ENCODE measurements at regions not wholly inside any gene's neighbourhood (a gene's known extent, or its start where the extent isn't known, plus 50 kb on each side); places are given as distances from the start of the nearest gene placed in this dataset.

DNA sequence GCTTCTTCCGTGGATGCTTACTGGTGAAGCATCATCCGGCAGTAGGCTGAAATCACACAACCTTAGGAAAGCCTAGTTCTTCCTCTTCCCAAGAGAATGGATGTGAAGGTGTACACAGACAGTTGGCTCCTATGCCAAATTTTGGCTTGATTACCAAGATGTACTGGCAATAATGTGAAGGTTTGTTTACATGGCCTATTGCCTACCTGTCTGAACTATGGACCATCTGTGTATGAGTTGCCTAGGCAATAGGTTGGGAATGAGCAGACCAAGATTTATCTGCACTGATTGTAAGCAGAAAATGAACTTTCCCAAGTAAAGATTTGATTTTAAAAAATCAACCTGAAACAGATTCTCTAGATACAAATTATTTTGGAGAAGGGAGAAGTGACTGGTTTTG is 325.9 kb upstream of the SORCS1 start:
- no peak for TF ChIP-seq POLR2AphosphoS5 (IDR thresholded peaks at IDR 0.05; ENCODE audit: borderline replicate concordance, low read depth, low read length)
- TF ChIP-seq EZH2 (IDR thresholded peaks at IDR 0.05) = no peak
- no peak for TF ChIP-seq FOXP2 (optimal IDR thresholded peaks at IDR 0.05; ENCODE audit: control extremely low read depth, extremely low read length, insufficient read depth)

Data from SK-N-MC (cell line).